ENCODE measurements at regions not wholly inside any gene's neighbourhood (a gene's known extent, or its start where the extent isn't known, plus 50 kb on each side); places are given as distances from the start of the nearest gene placed in this dataset.

DNA sequence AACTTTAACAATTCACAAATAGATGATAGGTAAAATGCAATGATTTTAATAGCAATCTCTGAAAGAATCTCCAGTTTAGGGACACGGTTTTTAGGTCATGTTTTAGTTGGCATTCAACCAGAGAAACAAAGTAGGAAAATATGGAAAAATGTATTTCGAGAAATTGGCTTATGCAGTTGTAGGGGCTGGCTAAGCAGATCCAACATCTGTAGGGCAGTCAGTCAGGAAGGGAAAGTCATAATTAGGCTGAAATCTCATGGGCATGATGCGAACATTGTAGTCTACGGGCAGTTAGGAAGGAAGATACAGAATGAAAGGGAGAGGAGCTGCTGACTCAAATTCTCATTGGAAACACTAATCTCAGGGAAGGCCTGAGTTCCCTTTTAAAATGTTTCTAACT is 1276.0 kb upstream of the ADGRL4 start:
- TF ChIP-seq, protein P1, sequence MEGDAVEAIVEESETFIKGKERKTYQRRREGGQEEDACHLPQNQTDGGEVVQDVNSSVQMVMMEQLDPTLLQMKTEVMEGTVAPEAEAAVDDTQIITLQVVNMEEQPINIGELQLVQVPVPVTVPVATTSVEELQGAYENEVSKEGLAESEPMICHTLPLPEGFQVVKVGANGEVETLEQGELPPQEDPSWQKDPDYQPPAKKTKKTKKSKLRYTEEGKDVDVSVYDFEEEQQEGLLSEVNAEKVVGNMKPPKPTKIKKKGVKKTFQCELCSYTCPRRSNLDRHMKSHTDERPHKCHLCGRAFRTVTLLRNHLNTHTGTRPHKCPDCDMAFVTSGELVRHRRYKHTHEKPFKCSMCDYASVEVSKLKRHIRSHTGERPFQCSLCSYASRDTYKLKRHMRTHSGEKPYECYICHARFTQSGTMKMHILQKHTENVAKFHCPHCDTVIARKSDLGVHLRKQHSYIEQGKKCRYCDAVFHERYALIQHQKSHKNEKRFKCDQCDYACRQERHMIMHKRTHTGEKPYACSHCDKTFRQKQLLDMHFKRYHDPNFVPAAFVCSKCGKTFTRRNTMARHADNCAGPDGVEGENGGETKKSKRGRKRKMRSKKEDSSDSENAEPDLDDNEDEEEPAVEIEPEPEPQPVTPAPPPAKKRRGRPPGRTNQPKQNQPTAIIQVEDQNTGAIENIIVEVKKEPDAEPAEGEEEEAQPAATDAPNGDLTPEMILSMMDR (IDR thresholded peaks at IDR 0.05; ENCODE audit: low read length): no peak
- no peak for TF ChIP-seq EZH2 (IDR thresholded peaks at IDR 0.05; ENCODE audit: borderline replicate concordance, low read length)
